Head of caudate nucleus (tissue), 42 donors: ENCODE measurements at regions not wholly inside any gene's neighbourhood (a gene's known extent, or its start where the extent isn't known, plus 50 kb on each side); places are given as distances from the start of the nearest gene placed in this dataset.
A peak's percentile ranks its signal among the peaks of the same experiment; 100 is the strongest.
"Not testable (repeated sequence)": the region's sequence is repeated elsewhere in the genome, so short reads cannot be mapped to it uniquely, and the experiment has no call there.

Source experiments
- DNase-seq, 42 donors: peaks; one replicate each; pipeline versions ENCODE4 v3.0.0 to v3.0.0-alpha.2; 2020 to 2021; ENCODE audit warnings: mixed read lengths in 7 of 42
- intact Hi-C: fragments of 100-400 bp; cut with DNase I; formaldehyde crosslinking; loops from one replicate; pipeline ENCODE4 v1.15.0; 2022

DNA sequence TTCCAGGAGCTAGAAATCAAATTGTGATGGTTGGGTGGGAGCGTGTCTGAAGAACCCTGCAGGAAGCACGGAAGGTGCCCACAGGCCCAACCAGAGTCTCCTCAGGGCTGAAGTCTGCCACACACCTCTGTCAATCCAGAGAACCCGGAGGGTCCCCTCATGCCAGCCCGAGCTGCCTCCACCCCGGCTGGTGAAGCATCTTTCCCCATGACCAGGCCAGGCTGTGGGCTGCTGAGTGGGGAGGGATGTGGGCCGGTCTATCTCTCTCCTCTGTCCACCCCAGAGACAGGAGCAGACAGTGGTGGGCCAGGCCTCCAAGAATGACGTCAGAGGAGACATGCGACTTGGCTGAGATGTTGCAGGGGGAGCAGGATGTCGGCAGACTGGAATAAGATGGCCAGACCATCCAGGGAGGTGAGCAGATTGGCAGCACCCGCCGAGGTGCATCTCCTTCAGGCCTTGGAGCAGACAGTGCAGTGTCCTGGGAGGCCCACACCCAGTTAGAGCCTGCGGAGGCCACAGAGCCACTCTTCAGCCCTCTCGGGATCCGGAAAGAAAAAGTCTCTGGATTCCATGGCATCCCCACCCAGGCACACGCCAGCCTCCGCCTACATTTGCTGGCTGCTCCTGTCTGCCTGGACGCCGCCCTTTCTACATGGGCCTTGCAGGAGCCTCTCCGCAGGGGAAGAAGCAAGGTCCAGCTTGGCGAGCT is 1524.9 kb downstream of the BRD1 start:
- DNase-seq, result peak in 2 of 42 donors; percentile 19 to 38

DNA sequence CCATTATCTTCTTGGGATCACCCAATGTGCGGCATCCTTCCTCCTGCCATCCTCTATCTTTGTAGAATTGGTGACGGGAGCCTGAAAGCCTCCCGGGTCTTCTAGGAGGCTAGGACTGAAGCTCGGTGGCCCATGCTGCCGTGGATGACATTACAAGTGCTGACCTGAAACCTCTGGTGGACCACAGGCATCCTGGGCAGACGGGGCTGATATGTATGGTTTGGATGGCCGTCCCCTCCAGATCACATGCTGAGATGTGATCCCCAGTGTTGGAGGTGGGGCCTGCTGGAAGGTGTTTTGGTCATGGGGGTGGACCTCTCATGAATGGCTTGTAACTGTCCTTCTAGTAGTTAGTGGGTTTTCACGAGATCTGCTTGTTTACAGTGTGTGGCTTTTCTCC is 1525.8 kb downstream of the BRD1 start:
- DNase-seq, result peak in 1 of 42 donors; percentile 29
- intact Hi-C loops, result no loop called here

More for the DNA sequence above, 1524.9 kb downstream of the BRD1 start:
- intact Hi-C loops, result no loop called here

DNA sequence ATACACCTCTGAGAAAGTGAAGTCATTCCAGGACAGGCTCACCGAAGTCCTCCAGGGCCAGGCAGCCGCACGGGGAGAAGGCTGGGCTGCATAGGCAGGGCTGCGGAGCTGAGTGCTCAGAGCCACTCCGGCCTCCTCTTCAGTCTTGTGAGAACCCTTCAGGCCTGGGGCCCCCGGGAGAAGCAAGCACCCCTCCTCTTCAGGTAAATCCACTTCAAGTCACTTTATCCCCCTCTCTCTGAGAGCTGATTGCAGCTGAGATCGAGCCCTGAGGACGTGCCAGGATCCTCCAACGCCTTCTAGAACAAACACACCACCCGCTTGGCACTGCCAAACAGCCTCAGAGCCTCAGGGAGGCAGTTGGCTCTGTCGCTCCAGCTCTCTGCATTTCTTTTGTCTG is 1526.3 kb downstream of the BRD1 start:
- DNase-seq, result peak in 2 of 42 donors; percentile 23 to 29
- intact Hi-C loops, result no loop called here

DNA sequence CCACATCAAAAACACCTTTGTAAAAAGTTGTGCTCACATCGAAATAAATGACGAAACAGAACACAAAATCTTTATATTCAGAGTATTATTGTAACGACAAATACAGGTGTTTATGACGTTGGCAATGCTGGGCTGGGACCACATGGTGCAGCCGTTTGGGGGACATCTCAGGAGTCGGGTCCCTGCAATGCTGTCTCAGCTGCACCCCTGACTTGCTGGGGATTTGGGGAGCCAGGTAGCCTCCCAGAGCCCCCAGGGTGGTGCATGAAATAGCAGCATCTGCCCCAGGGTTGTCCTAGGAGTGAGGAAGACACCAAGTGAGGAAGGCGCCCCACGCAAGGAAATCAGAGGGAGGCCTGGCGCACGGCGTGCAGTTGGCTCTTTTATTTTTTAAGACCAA is 1526.8 kb downstream of the BRD1 start:
- intact Hi-C loops, result no loop called here
- DNase-seq, result peak in 2 of 42 donors; percentile 18 to 21

DNA sequence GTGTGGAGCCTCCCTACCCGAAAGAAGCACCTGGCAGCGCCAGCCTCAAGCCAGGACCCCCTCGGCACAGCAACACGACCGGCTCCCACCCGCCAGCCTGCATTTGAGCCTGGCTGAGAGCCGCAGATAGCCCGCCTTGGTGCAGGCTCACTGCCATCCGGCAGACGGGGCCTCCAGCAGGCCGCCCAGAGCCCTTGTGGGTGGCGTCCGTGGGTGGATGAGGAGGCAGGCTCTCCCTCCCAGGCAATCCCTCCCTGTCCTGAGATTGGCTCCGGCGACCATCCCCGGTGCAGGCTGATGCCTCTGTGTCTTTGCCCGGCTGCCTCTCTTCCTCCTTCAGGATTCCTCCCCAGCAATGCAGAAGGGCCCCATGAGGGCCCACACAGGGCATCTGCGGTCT is 1527.9 kb downstream of the BRD1 start:
- intact Hi-C loops, result no loop called here
- DNase-seq, result peak in 1 of 42 donors; percentile 27

DNA sequence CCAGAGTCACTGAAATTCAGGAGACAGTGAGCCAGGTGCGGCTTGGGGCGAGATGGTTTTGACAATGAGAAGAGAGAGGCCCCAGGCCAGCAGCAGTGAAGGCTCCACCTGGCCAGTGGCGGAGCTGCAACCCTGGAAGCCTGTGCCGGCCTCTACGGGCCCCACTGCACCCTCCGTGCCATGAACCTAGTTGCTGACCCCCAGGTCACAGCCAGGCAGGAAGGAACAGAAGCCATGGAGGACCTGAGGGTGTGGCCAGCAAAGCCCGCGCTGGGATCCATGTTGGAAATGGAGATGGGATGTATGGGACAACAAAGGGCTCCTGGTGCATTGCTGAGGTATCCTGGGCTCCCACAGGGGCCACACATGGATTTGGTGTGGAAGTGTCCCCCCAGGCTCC is 1528.5 kb downstream of the BRD1 start:
- intact Hi-C loops, result no loop called here
- DNase-seq, result peak in 2 of 42 donors; percentile 8 to 19

DNA sequence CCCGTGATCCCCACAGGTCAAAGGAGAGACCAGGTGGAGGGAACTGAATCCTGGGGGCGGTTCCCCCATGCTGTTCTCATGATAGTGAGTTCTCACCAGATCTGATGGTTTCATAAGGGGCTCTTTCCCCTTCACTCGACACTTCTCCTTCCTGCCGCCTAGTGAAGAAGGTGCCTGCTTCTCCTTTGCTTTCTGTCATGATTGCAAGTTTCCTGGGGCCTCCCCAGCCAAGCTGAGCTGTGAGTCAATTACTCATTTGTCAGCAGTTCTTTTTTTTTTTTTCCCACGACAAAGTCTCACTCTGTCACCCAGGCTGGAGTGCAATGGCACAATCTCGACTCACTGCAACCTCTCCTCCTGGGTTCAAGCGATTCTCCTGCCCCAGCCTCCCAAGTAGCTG is 1530.4 kb downstream of the BRD1 start:
- peak in 1 of 42 donors; percentile 8 for DNase-seq
- intact Hi-C loops, result no loop called here

DNA sequence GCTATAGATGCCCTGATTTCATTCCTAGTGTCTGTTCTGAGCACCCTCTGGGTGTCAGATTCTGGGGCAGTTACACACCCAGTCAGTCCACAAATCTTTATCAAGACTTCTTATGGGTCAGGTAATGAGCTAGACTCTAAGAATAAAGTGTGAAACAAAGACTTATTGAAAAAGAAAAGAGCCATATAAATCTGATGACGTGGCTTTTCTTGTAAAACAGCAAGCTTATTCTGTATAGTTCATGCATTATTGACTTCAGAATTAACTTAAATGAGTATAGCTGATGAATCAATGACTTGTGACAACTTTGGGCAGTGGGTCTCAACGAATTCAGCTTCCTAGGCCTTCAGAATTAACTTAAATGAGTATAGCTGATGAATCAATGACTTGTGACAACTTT is 1527.5 kb downstream of the TBC1D22A start:
- DNase-seq, intact Hi-C loops: not testable (repeated sequence)

DNA sequence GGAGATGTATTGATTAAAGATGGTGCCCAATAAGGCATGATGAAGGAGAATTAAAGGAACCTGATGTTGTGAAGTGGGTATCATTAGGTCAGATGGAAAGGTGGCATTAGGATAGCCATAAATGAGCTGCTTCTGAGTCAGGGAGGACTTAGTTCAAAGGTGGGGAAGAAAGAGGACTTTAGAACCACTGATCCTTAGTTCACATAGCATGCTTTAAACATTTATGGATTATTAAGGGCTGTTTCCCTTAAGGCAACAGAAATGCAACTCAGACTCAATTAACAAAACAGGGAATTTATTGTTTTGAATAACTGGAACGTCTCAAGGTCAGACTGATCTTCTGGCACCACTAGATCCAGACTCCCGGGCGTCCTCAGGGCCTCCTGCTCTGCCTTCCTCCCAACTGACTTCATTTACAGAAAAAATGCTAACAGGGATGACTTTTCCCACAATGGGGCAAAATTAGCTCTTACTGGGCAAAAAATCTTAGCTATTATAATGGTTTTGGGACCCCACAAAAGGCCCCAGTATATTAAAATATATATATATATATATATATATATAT is 1526.0 kb downstream of the TBC1D22A start:
- intact Hi-C loops, result no loop called here
- no peak for DNase-seq

DNA sequence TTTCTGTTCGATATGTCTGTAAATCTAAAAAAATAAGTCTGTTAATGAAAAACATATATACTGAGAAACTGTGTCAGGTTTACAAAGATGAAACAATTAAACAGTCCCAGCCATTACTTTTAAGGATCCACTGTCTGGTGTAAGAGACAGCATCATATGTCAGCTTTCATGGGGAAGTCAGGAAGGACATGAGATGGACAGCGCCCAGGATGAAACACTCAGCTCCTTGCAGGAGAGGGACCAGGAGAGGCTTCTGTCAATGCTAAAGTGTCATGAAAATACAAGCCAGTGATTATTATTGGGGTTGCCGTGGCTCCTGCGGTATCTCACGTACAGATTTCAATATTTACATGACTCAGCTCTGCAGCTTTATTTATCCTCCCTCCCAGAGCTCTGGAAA is 1524.6 kb downstream of the TBC1D22A start:
- intact Hi-C loops, result no loop called here
- no peak for DNase-seq

DNA sequence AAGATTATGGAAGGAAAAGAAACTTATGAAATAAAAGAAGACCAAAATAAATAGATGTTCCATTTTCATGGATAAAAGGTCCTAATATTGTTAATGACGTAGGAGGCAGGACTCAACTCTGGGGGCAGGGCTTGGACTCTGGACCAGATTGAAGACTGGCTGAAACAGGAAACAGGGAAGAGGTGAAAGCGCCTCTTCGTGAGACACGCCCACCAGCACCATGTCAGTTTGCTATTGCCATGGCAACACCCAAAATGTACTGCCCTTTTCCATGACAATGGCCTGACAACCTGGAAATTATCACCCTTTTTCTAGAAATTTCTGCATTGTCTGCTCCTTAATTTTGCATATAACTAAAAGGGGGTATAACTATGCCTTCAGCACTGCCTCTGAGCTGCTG is 1522.2 kb downstream of the TBC1D22A start:
- DNase-seq, result no peak
- intact Hi-C loops, result no loop called here

DNA sequence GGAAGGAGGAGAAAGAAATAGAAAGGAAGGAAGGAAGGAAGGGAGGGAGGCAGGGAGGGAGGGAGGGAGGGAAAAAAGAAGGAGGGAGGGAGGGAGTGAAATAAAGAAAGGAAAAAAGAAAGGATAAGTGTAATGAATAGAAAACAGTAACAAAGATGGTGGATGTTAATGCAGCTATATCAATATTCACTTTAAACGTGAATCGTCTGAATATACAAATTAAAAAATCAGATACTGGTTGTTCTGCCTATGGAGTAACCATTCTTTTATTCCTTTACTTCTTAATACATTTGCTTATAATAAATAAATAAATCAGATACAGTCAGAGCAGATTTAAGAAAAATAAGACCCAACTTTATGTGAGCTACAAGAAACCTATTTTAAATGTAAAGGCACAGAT is 1520.4 kb downstream of the TBC1D22A start:
- no peak for DNase-seq
- intact Hi-C loops, result no loop called here

DNA sequence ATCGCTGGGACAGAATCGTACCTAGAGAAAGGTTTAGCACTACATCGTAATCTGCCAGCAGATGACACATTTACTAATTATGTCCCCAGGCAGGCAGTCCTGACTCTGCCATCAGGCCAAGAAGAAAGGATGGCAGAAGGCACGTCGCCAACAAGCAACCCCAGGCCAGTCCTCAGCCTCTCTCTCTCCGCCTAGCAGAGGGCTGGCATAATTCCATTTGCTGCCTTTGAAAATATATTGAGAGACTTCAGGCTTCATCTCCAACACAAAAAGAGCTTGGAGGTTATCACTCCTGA is 1517.0 kb downstream of the TBC1D22A start:
- DNase-seq, result peak in 1 of 42 donors; percentile 34
- intact Hi-C loops, result no loop called here

DNA sequence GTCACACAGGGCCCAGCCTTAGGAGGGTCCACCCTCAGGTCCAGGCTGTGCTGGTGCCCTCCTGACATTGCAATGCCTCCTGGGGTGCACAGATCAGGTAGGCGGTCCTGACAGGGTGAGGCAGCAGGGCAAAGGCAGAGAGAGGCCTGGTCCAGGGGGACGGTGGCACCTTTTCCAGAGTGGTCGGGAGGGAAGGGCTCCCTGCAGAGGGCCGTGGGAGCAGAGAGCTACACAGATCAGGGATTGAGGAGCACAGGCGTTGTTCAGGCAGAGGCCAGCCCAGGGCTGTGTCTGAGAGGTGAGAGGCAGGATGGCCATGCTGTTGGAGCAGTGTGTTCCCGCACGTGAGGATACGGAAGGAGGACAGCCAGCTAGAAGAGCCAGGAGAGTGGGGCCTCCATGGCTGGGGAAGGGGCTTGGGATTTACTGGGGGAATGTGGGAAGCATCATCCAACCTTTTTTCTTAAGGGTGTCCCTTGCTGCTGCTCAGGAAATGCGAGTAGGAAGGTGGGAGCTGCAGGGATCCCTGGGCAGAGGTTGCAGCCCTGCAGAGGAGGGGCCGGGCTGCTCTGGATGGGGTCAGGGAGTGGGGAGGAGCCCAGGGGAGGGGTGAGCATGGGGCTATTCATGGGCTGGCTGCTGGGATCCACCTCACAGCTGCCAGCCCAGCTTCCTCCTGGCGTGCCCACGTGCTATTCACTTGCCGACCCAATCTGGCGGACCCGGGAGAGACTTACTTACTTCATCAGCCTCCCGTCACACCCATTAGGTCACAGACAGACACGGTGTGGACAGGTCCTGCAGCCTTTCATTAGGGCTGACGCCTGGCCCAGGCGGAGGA is 1516.4 kb downstream of the TBC1D22A start:
- intact Hi-C loops, result no loop called here

DNA sequence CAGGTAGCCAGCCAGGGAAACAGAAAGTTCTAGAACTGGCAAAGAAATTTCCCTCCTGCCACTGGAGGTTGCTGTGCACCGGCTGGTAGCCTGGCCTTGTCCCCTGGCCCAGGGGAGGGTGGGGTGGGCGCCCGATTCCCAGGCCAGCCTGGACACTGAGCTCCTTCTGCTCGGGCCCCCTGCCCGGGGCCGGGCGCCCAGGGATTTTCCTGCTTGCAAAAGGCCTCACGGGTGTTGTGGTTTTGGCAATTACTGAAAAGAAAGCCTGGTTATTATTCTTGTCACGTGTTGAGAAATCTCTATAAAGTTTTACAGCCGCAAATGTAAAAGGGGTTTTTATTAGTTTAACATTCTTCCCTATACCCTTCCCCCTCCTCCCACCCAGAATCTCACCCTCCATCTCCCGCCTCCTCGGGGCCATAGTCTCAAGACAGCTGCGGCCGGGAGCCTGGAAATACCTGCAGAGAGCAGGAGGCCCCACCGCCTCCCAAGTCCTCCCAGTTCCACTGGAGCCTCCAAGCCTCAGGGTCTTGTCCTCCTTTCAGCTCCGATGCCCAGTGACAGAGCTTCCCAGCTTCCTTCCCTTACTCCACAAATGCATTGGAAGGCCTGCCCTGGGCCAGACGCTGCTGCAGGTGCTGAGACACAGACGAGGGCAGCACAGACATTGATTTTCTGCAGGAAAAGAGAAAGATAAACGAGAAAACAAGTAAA is 1515.6 kb downstream of the TBC1D22A start:
- peak in 28 of 42 donors; percentile 16 to 82 (median 58) for DNase-seq
- intact Hi-C loops, result no loop called here

More for the DNA sequence above, 1516.4 kb downstream of the TBC1D22A start:
- peak in 1 of 42 donors; percentile 35 for DNase-seq

DNA sequence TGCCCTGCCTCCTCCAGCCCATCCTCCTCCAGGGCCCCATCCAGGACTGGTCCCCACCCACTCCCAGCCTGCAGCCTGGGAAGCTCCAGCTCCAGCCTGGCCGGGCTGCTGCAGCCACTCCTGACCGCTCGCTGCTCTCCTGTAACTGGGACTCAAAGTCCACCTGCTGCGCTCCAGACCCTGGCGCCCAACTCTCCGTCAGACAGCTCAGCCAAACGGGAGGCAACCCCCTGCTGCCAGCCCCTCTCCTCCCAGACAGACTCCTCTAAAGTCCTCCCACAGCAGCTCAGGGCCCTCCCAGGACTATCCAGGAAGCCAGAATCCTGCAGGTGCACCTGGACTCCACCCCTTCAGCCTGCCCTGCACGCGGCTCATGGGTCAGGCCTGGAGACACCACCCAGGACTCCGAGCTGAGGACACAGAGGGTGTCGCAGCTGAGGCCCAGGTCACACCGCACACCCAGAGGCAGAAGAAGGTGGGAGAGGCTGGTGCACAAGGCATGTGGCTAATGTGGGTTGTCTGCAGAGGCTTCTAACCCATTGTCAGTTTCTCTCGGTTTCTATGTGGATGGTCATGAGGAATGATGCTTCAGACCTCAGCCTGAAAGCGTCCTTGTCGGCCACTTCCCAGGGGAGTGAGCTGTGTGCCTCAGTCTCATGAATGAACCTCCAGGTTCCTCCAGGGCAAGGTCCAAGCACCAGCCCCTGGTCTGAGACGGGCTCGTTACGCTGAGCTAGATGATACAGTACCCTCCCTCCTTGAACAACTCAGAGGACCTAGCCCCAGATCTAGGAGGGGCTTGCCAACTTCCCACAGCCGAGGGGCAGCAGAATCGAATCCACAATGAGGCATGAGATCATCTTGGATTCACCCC is 1514.8 kb downstream of the TBC1D22A start:
- intact Hi-C loops, result no loop called here
- peak in 2 of 42 donors; percentile 35 to 40 for DNase-seq

DNA sequence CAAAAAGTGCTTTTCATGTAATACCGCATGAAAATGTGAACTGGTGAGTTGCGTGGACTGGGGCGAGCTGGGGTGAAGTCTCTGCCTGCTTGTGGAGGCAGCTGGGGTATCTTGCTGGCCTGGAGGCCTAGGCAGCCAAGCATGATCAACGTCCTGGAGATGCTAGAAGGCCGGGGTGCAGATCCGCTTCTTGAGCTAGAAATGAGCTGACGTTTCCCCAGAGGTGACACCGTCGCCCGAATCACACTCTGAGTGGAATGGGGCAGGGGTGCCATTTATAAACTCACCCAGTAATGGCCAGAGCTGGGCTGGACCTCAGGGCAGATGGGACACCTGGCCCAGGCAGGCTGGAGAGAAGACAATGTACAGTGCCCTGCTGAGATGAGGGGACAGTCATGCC is 1513.0 kb downstream of the TBC1D22A start:
- intact Hi-C loops, result no loop called here

DNA sequence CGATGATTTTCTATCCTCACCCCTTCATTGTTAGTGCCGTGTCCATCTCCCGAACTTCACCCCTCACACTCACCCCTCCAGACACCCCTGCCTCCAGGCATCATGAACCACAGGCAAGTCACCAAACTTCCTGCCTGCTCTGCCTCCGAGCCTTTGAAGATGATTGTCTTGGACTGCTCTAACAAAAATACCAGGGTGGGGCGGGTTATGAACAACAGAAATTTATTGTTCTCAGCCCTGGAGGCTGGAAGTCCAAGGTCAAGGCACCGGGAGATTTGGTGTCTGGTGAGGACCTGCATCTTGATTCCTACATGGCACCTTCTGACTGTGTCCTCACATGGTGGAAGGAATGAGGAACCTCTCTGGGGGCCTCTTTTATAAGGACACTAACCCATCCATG is 1508.3 kb downstream of the TBC1D22A start:
- peak in 2 of 42 donors; percentile 17 to 25 for DNase-seq
- intact Hi-C loops, result no loop called here

More for the DNA sequence above, 1513.0 kb downstream of the TBC1D22A start:
- DNase-seq, result peak in 2 of 42 donors; percentile 17
